GM10248 (cell line): ENCODE measurements at regions not wholly inside any gene's neighbourhood (a gene's known extent, or its start where the extent isn't known, plus 50 kb on each side); places are given as distances from the start of the nearest gene placed in this dataset.
"Not testable (repeated sequence)": the region's sequence is repeated elsewhere in the genome, so short reads cannot be mapped to it uniquely, and the experiment has no call there.

Source experiments
- CTCF ChIA-PET: fragments of 300-600 bp; sonication (Branson Sonifier 250); formaldehyde crosslinking; extraction: SDS; loops from one replicate; lab custom pipeline; 2021; ENCODE audit warnings: antibody characterized with exemption; lab: Yijun Ruan, JAX
- POLR2A ChIA-PET: fragments of 350-650 bp; sonication (Branson Sonifier 250); formaldehyde crosslinking; extraction: SDS; loops from one replicate; lab custom pipeline; 2020; ENCODE audit warnings: antibody characterized with exemption; lab: Yijun Ruan, JAX
- DNase-seq: peaks from one replicate; pipeline ENCODE4 v3.0.0; 2012; ENCODE audit errors: extremely low spot score
- CTCF ChIP-seq: IDR thresholded peaks from 2 replicates; pipeline ENCODE4 v1.5.1; 2012; ENCODE audit warnings: mild to moderate bottlenecking, low read depth; ENCODE audit errors: extremely low read depth, missing control alignments, control extremely low read depth

- ChIA-PET CTCF (interaction anchor here (1.4 kb wide), 1 partner anchor 11 kb away, joined by 4 read pairs; no protein-coding TSS in a partner anchor), POLR2A (no interaction called here)
- DNase-seq: no peak
- TF ChIP-seq CTCF: no peak
Measured at GRCh38 chr5:57721226-57721625, 238.6 kb upstream of the ACTBL2 start.

GRCh38 chr5:57720656-57721055 lies 238.0 kb upstream of the ACTBL2 start:
- ChIA-PET POLR2A (no interaction called here), CTCF (interaction anchor here (1.2 to 1.4 kb wide), 2 partner anchors 11 to 422 kb away, joined by 3 to 4 read pairs; no protein-coding TSS in a partner anchor)

GRCh38 chr5:57719216-57719615 lies 236.6 kb upstream of the ACTBL2 start:
- TF ChIP-seq CTCF: no peak
- DNase-seq: no peak
- ChIA-PET CTCF (interaction anchor here (1.1 kb wide), 1 partner anchor 421 kb away, joined by 3 read pairs; no protein-coding TSS in a partner anchor), POLR2A (no interaction called here)

More at GRCh38 chr5:57720656-57721055, 238.0 kb upstream of the ACTBL2 start:
- DNase-seq: no peak
- no peak for TF ChIP-seq CTCF

- ChIA-PET POLR2A (no interaction called here), CTCF (no interaction called here)
- no peak for DNase-seq
- TF ChIP-seq CTCF: no peak
Measured at GRCh38 chr5:57718155-57718554, 235.5 kb upstream of the ACTBL2 start.

- ChIA-PET CTCF (no interaction called here), POLR2A (no interaction called here)
- no peak for DNase-seq
- no peak for TF ChIP-seq CTCF
Measured at GRCh38 chr5:57717555-57717954, 234.9 kb upstream of the ACTBL2 start.

- ChIA-PET POLR2A (no interaction called here), CTCF (no interaction called here)
- TF ChIP-seq CTCF: no peak
- DNase-seq: no peak
Measured at GRCh38 chr5:57716661-57717060, 234.1 kb upstream of the ACTBL2 start.

GRCh38 chr5:57715296-57715695 lies 232.7 kb upstream of the ACTBL2 start:
- ChIA-PET POLR2A (no interaction called here), CTCF (no interaction called here)
- TF ChIP-seq CTCF: no peak
- no peak for DNase-seq

- DNase-seq, POLR2A ChIA-PET: not testable (repeated sequence)
- CTCF ChIA-PET: interaction anchor here (2.0 kb wide), 1 partner anchor 9 kb away, joined by 6 read pairs; no protein-coding TSS in a partner anchor
Measured at GRCh38 chr5:57713535-57713934, 230.9 kb upstream of the ACTBL2 start.
